ENCODE measurements at regions not wholly inside any gene's neighbourhood (a gene's known extent, or its start where the extent isn't known, plus 50 kb on each side); places are given as distances from the start of the nearest gene placed in this dataset.
"Not testable (repeated sequence)": the region's sequence is repeated elsewhere in the genome, so short reads cannot be mapped to it uniquely, and the experiment has no call there.

GRCh38 chr17:15860774-15861173 lies 84.2 kb upstream of the ADORA2B start:
- H3K27me3 ChIP-seq; H3K27ac ChIP-seq; intact Hi-C loops (cut with DNase I; ENCODE audit: low total_unique reads); H3K4me3 ChIP-seq; DNase-seq; H3K4me1 ChIP-seq; H3K36me3 ChIP-seq: not testable (repeated sequence)
- peaks cover 0 to 10% (median 4%) of the 10 kb centered on the region in 4 donors for H3K9me3 ChIP-seq
- WGBS, 5 donors = 83 to 92% (median 87%) methylated on average over 5 of the region's 5 CpGs

- WGBS, 5 donors = 84 to 93% (median 89%) methylated on average over 3 to 4 of the region's 4 CpGs
- intact Hi-C loops (cut with DNase I; ENCODE audit: low total_unique reads); H3K36me3 ChIP-seq; H3K4me1 ChIP-seq; H3K27me3 ChIP-seq; H3K4me3 ChIP-seq; DNase-seq; H3K27ac ChIP-seq: not testable (repeated sequence)
- H3K9me3 ChIP-seq = peaks cover 0 to 10% (median 4%) of the 10 kb centered on the region in 4 donors
These were observed 80.9 kb upstream of the ADORA2B start for GRCh38 chr17:15864061-15864460.

- H3K9me3 ChIP-seq = peaks cover 0 to 10% (median 4%) of the 10 kb centered on the region in 4 donors
- H3K27me3 ChIP-seq; H3K4me1 ChIP-seq; H3K36me3 ChIP-seq; H3K27ac ChIP-seq; H3K4me3 ChIP-seq; DNase-seq; intact Hi-C loops (cut with DNase I; ENCODE audit: low total_unique reads): not testable (repeated sequence)
- 62 to 72% (median 67%) methylated on average over 2 to 4 of the region's 4 CpGs for WGBS, 5 donors
These were observed 80.5 kb upstream of the ADORA2B start for GRCh38 chr17:15864472-15864871.

- H3K4me1 ChIP-seq; DNase-seq; H3K27ac ChIP-seq; H3K9me3 ChIP-seq; H3K27me3 ChIP-seq; intact Hi-C loops (cut with DNase I; ENCODE audit: low total_unique reads); H3K4me3 ChIP-seq; H3K36me3 ChIP-seq: not testable (repeated sequence)
- WGBS, 5 donors = 92 to 99% (median 97%) methylated on average over 3 of the region's 3 CpGs
These were observed 78.9 kb upstream of the ADORA2B start for GRCh38 chr17:15866015-15866414.

- H3K36me3 ChIP-seq; intact Hi-C loops (cut with DNase I; ENCODE audit: low total_unique reads); H3K4me3 ChIP-seq; DNase-seq; H3K4me1 ChIP-seq; H3K27ac ChIP-seq; H3K9me3 ChIP-seq; H3K27me3 ChIP-seq: not testable (repeated sequence)
- WGBS, 5 donors = 94 to 100% (median 97%) methylated on average over 6 to 20 of the region's 31 CpGs
These were observed 77.6 kb upstream of the ADORA2B start for GRCh38 chr17:15867331-15867730.

- H3K9me3 ChIP-seq; H3K27me3 ChIP-seq; H3K4me3 ChIP-seq; H3K27ac ChIP-seq; H3K4me1 ChIP-seq; H3K36me3 ChIP-seq; intact Hi-C loops (cut with DNase I; ENCODE audit: low total_unique reads); DNase-seq: not testable (repeated sequence)
- WGBS, 5 donors = 80% methylated on average over 1 of the region's 2 CpGs; no CpG with 5 or more reads in 4 of the 5 donors
These were observed 75.1 kb upstream of the ADORA2B start for GRCh38 chr17:15869868-15870267.

GRCh38 chr17:15872677-15873076 lies 72.3 kb upstream of the ADORA2B start:
- H3K36me3 ChIP-seq; H3K27ac ChIP-seq; H3K27me3 ChIP-seq; H3K4me1 ChIP-seq; H3K9me3 ChIP-seq; intact Hi-C loops (cut with DNase I; ENCODE audit: low total_unique reads); DNase-seq; H3K4me3 ChIP-seq: not testable (repeated sequence)
- 48 to 61% (median 54%) methylated on average over 4 of the region's 4 CpGs for WGBS, 5 donors

- WGBS, 5 donors = 75 to 84% (median 78%) methylated on average over 7 of the region's 7 CpGs
- H3K4me1 ChIP-seq; DNase-seq; H3K9me3 ChIP-seq; intact Hi-C loops (cut with DNase I; ENCODE audit: low total_unique reads); H3K27me3 ChIP-seq; H3K27ac ChIP-seq; H3K36me3 ChIP-seq; H3K4me3 ChIP-seq: not testable (repeated sequence)
These were observed 66.9 kb upstream of the ADORA2B start for GRCh38 chr17:15877882-15878500.

GRCh38 chr17:15882058-15882720 lies 62.7 kb upstream of the ADORA2B start:
- intact Hi-C loops (cut with DNase I; ENCODE audit: low total_unique reads) = no loop called here
- no peak overlapping the region for H3K4me3 ChIP-seq
- H3K4me1 ChIP-seq = no peaks in the 10 kb centered on the region
- WGBS, 5 donors = 79 to 85% (median 82%) methylated on average over 8 of the region's 8 CpGs
- DNase-seq = no peak
- H3K9me3 ChIP-seq = no peaks in the 10 kb centered on the region
- H3K27me3 ChIP-seq = peaks cover 0 to 6% (median 0%) of the 10 kb centered on the region in 3 donors
- no peak for TF ChIP-seq EP300 (IDR thresholded peaks at IDR 0.05)
- TF ChIP-seq POLR2AphosphoS5 (IDR thresholded peaks at IDR 0.05) = no peak
- TF ChIP-seq CTCF (IDR thresholded peaks at IDR 0.05) = no peak
- no peak for TF ChIP-seq POLR2A (IDR thresholded peaks at IDR 0.05)
- no peak overlapping the region for H3K27ac ChIP-seq
- H3K36me3 ChIP-seq = no peaks in the 10 kb centered on the region

All from stomach (tissue), 8 donors.